WERI-Rb-1 (cell line): ENCODE measurements at regions not wholly inside any gene's neighbourhood (a gene's known extent, or its start where the extent isn't known, plus 50 kb on each side); places are given as distances from the start of the nearest gene placed in this dataset.
A peak's percentile ranks its signal among the peaks of the same experiment; 100 is the strongest.

Experiments
- DNase-seq: peaks from one replicate; pipeline ENCODE4 v3.0.0-alpha.2; 2020
- H3K27ac ChIP-seq: fragments of 250-450 bp; sonication (Bioruptor Pico); 2 replicates; pipeline ENCODE4 v1.5.1; 2020; ENCODE audit warnings: mild to moderate bottlenecking, moderate library complexity
- H3K27me3 ChIP-seq: fragments of 250-450 bp; sonication (Bioruptor Pico); 2 replicates; pipeline ENCODE4 v1.5.1; 2021; ENCODE audit warnings: mild to moderate bottlenecking, low read depth, moderate library complexity; ENCODE audit not compliant: insufficient read depth, severe bottlenecking
- H3K36me3 ChIP-seq: fragments of 250-450 bp; sonication (Bioruptor Pico); 2 replicates; pipeline ENCODE4 v1.5.1; 2020; ENCODE audit warnings: mild to moderate bottlenecking, moderate library complexity
- H3K4me3 ChIP-seq: 2 replicates; pipeline ENCODE4 v1.5.1; 2011; ENCODE audit warnings: low read depth, mild to moderate bottlenecking, control low read depth, low read length
- H3K9me3 ChIP-seq: fragments of 250-450 bp; sonication (Bioruptor Pico); 2 replicates; pipeline ENCODE4 v1.5.1; 2021; ENCODE audit warnings: mild to moderate bottlenecking, moderate library complexity; ENCODE audit not compliant: severe bottlenecking
- TF ChIP-seq, protein P1 (sequence below): IDR thresholded peaks from 2 replicates; pipeline ENCODE4 v1.5.1; 2011; ENCODE audit warnings: low read depth, mild to moderate bottlenecking, control low read depth, inconsistent platforms, low read length

DNA sequence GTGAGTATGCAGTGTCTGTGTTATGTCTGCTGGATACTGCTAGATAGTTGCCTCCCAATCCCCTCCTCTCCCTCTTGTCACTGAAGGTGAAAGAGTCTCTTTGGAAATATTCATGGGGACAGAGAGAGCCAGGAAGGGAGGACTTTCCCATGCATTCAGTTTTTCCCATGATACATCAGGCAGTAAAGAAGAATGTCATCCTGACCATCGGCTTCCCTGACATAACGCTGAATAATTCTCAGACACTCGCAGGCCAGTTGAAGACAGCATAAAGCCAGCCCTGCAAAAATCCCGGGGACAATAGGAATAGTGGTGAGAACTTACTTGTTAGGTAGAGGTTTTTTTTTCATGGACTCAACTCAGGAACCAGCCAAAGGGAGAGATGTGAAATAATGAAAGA lies 58.1 kb downstream of the KLF4 start:
- H3K27me3 ChIP-seq = no peaks in the 10 kb centered on the region
- H3K36me3 ChIP-seq = no peaks in the 10 kb centered on the region
- no peak overlapping the region for H3K4me3 ChIP-seq
- TF ChIP-seq, protein P1, sequence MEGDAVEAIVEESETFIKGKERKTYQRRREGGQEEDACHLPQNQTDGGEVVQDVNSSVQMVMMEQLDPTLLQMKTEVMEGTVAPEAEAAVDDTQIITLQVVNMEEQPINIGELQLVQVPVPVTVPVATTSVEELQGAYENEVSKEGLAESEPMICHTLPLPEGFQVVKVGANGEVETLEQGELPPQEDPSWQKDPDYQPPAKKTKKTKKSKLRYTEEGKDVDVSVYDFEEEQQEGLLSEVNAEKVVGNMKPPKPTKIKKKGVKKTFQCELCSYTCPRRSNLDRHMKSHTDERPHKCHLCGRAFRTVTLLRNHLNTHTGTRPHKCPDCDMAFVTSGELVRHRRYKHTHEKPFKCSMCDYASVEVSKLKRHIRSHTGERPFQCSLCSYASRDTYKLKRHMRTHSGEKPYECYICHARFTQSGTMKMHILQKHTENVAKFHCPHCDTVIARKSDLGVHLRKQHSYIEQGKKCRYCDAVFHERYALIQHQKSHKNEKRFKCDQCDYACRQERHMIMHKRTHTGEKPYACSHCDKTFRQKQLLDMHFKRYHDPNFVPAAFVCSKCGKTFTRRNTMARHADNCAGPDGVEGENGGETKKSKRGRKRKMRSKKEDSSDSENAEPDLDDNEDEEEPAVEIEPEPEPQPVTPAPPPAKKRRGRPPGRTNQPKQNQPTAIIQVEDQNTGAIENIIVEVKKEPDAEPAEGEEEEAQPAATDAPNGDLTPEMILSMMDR = no peak
- DNase-seq = no peak
- no peak overlapping the region for H3K27ac ChIP-seq
- no peaks in the 10 kb centered on the region for H3K9me3 ChIP-seq

DNA sequence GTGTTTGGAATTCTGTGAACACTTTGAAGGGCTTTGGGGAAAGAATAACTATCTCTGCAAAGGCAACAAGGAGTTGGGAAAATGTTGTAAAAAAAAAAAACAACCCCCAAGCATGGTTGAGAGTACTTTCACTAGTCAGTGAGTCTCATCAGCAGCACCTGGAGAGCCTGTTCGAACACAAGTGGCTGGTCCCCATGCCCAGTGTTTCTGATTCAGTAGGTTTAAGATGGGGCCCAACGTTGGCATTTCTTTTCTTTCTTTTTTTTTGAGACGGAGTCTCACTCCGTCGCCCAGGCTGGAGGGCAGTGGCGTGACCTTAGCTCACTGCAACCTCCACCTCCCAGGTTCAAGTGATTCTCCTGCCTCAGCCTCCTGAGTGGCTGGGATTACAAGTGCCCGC lies 59.5 kb downstream of the KLF4 start:
- Histone ChIP-seq H3K36me3 (no peaks in the 10 kb centered on the region), H3K9me3 (no peaks in the 10 kb centered on the region), H3K4me3 (no peak overlapping the region), H3K27ac (no peak overlapping the region), H3K27me3 (no peaks in the 10 kb centered on the region)
- DNase-seq = no peak
- TF ChIP-seq, protein P1 = no peak

DNA sequence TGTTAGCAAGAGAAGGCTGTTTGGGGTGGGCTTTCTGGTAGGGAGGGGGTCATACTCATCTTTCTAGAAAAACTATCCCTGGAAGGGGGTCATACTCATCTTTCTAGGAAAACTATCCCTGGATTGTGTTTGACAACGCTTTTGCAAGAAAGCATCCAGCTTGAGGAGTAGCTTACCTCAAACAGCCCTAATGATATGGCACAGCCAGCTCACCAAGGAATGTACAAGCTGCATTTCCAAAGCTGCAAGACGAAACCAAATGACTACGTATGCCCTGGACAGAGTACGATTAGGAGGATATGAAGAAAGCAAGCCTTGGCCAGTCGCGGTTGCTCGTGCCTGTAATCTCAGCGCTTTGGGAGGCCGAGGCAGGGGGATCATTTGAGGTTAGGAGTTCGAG lies 63.4 kb downstream of the KLF4 start:
- Histone ChIP-seq H3K27ac (no peak overlapping the region), H3K9me3 (no peaks in the 10 kb centered on the region), H3K4me3 (no peak overlapping the region), H3K36me3 (no peaks in the 10 kb centered on the region), H3K27me3 (no peaks in the 10 kb centered on the region)
- TF ChIP-seq, protein P1 = no peak
- no peak for DNase-seq

DNA sequence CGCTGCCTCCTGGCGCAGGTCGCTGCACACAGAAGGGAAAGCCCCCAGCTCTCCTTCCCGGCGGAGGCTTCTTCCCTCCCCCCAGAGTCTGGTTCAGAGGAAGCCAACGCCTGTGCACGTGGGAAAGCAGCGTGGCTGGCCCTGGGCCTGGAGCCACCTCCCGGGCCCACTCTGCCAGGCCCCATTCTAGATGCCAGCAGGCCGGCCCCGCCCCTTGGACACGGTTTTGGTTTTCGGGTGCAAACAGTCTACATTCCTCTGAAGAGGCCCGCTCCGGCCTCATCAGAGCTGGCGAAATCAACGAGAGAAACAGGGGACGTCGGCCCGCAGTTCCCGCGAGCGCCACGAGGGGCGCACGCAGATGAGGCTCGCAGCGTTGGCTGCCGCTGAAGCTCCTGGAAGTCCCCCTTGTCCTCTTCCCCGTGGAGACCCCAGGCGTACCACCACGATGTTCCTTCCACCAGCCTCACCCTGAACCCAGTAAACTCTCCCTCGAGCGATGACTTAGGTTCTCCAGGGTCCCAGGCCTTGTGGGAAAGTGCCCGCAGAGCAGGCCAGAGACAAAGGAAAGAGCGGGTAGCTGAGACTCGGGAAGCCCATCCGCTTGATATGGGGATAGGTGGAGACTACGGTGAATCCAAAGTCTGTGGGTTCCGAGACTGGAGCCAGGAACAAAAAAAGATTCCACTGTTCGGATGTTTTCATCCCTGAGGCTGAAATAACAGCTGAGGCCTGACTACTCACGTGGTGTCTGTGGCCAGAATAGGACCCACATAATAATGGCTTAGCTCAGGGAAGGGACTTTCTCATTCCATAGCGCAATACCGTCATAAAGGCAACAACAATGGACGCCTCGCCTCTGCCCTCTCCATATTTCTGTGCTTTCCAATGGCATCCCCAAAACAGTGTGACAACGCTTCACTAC lies 64.2 kb downstream of the KLF4 start:
- H3K36me3 ChIP-seq = no peaks in the 10 kb centered on the region
- H3K27me3 ChIP-seq = no peaks in the 10 kb centered on the region
- TF ChIP-seq, protein P1 = peak; percentile 86
- H3K9me3 ChIP-seq = no peaks in the 10 kb centered on the region
- no peak overlapping the region for H3K4me3 ChIP-seq
- DNase-seq = peak; percentile 38
- H3K27ac ChIP-seq = no peak overlapping the region

- H3K27me3 ChIP-seq = no peaks in the 10 kb centered on the region
- DNase-seq = no peak
- no peaks in the 10 kb centered on the region for H3K36me3 ChIP-seq
- no peak overlapping the region for H3K4me3 ChIP-seq
- TF ChIP-seq, protein P1 = no peak
- H3K9me3 ChIP-seq = no peaks in the 10 kb centered on the region
- no peak overlapping the region for H3K27ac ChIP-seq
Observed at GRCh38 chr9:107423540-107423939, 66.0 kb downstream of the KLF4 start.
